AG08395 (cell line): ENCODE measurements at regions not wholly inside any gene's neighbourhood (a gene's known extent, or its start where the extent isn't known, plus 50 kb on each side); places are given as distances from the start of the nearest gene placed in this dataset.

ENCODE experiments used
- DNase-seq: peaks from one replicate; pipeline ENCODE4 v3.0.0; 2012; ENCODE audit warnings: mixed read lengths, low spot score

- DNase-seq: peak; percentile 26
Measured at GRCh38 chr18:75130591-75131328, 78.2 kb downstream of the PTGR3 start.

- no peak for DNase-seq
Measured at GRCh38 chr18:75129717-75130477, 79.0 kb downstream of the PTGR3 start.

- no peak for DNase-seq
Measured at GRCh38 chr18:75128911-75129716, 79.8 kb downstream of the PTGR3 start.

- DNase-seq: no peak
Measured at GRCh38 chr18:75128051-75128605, 80.8 kb downstream of the PTGR3 start.

GRCh38 chr18:75127143-75128021 is 81.6 kb downstream of the PTGR3 start:
- peak; percentile 25 for DNase-seq

- DNase-seq: no peak
Measured at GRCh38 chr18:75125382-75126331, 83.3 kb downstream of the PTGR3 start.

GRCh38 chr18:75124991-75125381 is 84.0 kb downstream of the PTGR3 start:
- no peak for DNase-seq

GRCh38 chr18:75124551-75124950 is 84.4 kb downstream of the PTGR3 start:
- no peak for DNase-seq

GRCh38 chr18:75123113-75123512 is 85.8 kb downstream of the PTGR3 start:
- DNase-seq: no peak

GRCh38 chr18:75122334-75122958 is 86.5 kb downstream of the PTGR3 start:
- no peak for DNase-seq

GRCh38 chr18:75121266-75121665 is 87.7 kb downstream of the PTGR3 start:
- DNase-seq: no peak

GRCh38 chr18:75120521-75120920 is 88.4 kb downstream of the PTGR3 start:
- no peak for DNase-seq

GRCh38 chr18:75116809-75117208 is 92.1 kb downstream of the PTGR3 start:
- no peak for DNase-seq

GRCh38 chr18:75116165-75116564 is 92.8 kb downstream of the PTGR3 start:
- no peak for DNase-seq

GRCh38 chr18:75115514-75115913 is 93.4 kb downstream of the PTGR3 start:
- DNase-seq: no peak
